ENCODE measurements at regions not wholly inside any gene's neighbourhood (a gene's known extent, or its start where the extent isn't known, plus 50 kb on each side); places are given as distances from the start of the nearest gene placed in this dataset.

GRCh38 chr13:34452831-34453230 is 489.2 kb upstream of the NBEA start:
- TF ChIP-seq, protein P1, sequence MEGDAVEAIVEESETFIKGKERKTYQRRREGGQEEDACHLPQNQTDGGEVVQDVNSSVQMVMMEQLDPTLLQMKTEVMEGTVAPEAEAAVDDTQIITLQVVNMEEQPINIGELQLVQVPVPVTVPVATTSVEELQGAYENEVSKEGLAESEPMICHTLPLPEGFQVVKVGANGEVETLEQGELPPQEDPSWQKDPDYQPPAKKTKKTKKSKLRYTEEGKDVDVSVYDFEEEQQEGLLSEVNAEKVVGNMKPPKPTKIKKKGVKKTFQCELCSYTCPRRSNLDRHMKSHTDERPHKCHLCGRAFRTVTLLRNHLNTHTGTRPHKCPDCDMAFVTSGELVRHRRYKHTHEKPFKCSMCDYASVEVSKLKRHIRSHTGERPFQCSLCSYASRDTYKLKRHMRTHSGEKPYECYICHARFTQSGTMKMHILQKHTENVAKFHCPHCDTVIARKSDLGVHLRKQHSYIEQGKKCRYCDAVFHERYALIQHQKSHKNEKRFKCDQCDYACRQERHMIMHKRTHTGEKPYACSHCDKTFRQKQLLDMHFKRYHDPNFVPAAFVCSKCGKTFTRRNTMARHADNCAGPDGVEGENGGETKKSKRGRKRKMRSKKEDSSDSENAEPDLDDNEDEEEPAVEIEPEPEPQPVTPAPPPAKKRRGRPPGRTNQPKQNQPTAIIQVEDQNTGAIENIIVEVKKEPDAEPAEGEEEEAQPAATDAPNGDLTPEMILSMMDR (IDR thresholded peaks at IDR 0.05), result no peak
- no peak for TF ChIP-seq POLR2A (IDR thresholded peaks at IDR 0.05)

Measured in testis (tissue), 2 donors.